Left renal cortex interstitium (tissue), 4 donors: ENCODE measurements at regions not wholly inside any gene's neighbourhood (a gene's known extent, or its start where the extent isn't known, plus 50 kb on each side); places are given as distances from the start of the nearest gene placed in this dataset.
"Not testable (repeated sequence)": the region's sequence is repeated elsewhere in the genome, so short reads cannot be mapped to it uniquely, and the experiment has no call there.

Experiments
- DNase-seq, 4 donors: peaks; one replicate each; pipeline ENCODE4 v3.0.0-alpha.2; 2013; ENCODE audit warnings: low read depth in 4 of 4, low spot score in 2 of 4, missing footprints in 1 of 4

- no peak for DNase-seq
Measured at GRCh38 chr4:79266136-79266535, 59.7 kb downstream of the NAA11 start.

GRCh38 chr4:79259242-79259641 is 66.6 kb downstream of the NAA11 start:
- no peak for DNase-seq

- DNase-seq = no peak
Measured at GRCh38 chr4:79258614-79259176, 67.2 kb downstream of the NAA11 start.

- no peak for DNase-seq
Measured at GRCh38 chr4:79257953-79258613, 67.8 kb downstream of the NAA11 start.

GRCh38 chr4:79255793-79256192 is 70.1 kb downstream of the NAA11 start:
- DNase-seq = no peak

GRCh38 chr4:79253924-79254323 is 71.9 kb downstream of the NAA11 start:
- no peak for DNase-seq

GRCh38 chr4:79253168-79253567 is 72.7 kb downstream of the NAA11 start:
- no peak for DNase-seq

- DNase-seq = no peak
Measured at GRCh38 chr4:79250887-79251286, 75.0 kb downstream of the NAA11 start.

GRCh38 chr4:79249881-79250503 is 75.9 kb downstream of the NAA11 start:
- DNase-seq = no peak

GRCh38 chr4:79248610-79249009 is 77.3 kb downstream of the NAA11 start:
- DNase-seq = no peak

GRCh38 chr4:79247695-79248394 is 78.0 kb downstream of the NAA11 start:
- DNase-seq = no peak

- DNase-seq = not testable (repeated sequence)
Measured at GRCh38 chr4:79245200-79245940, 80.5 kb downstream of the NAA11 start.

GRCh38 chr4:79241846-79242245 is 84.0 kb downstream of the NAA11 start:
- no peak for DNase-seq

- DNase-seq = no peak
Measured at GRCh38 chr4:79237851-79238250, 88.0 kb downstream of the NAA11 start.

- no peak for DNase-seq
Measured at GRCh38 chr4:79236785-79237184, 89.1 kb downstream of the NAA11 start.

GRCh38 chr4:79235095-79235494 is 90.8 kb downstream of the NAA11 start:
- no peak for DNase-seq

GRCh38 chr4:79233820-79234219 is 92.0 kb downstream of the NAA11 start:
- no peak for DNase-seq

GRCh38 chr4:79232540-79232939 is 93.3 kb downstream of the NAA11 start:
- DNase-seq = no peak

GRCh38 chr4:79227860-79228259 is 98.0 kb downstream of the NAA11 start:
- no peak for DNase-seq

- DNase-seq = no peak
Measured at GRCh38 chr4:79225360-79225759, 100.5 kb downstream of the NAA11 start.

- DNase-seq = no peak
Measured at GRCh38 chr4:79224777-79225104, 101.1 kb downstream of the NAA11 start.
